ENCODE measurements at regions not wholly inside any gene's neighbourhood (a gene's known extent, or its start where the extent isn't known, plus 50 kb on each side); places are given as distances from the start of the nearest gene placed in this dataset.

DNA sequence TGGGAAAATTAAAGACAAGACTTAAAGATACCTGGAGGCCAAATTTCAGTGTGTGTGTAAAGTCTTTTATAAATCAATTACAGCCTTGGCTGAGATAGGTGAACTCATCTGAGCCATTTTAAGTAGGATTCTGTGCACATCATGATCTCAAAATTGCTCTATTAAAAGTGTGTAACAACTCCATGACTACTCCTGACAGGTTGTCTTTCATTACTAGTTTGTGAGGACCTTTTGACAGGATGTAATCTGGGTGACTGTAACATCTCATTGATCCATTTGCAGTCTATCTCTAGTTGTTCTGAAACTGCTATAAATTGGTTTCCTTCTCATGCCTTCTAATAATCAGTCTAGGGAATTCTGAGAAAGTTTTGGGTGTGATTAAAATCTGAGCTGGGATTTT is 753.3 kb downstream of the SLITRK5 start:
- in situ Hi-C loops (cut with HindIII; ENCODE audit: low sequenced_read_pairs), result no loop called here
- H3K4me3 ChIP-seq (ENCODE audit: low read depth, low read length), result no peak overlapping the region
- TF ChIP-seq CTCF (IDR thresholded peaks at IDR 0.05; ENCODE audit: low read depth, low read length), result no peak
- DNase-seq (ENCODE audit: low read depth, low spot score), result no peak

- no peak for TF ChIP-seq CTCF (IDR thresholded peaks at IDR 0.05; ENCODE audit: low read depth, low read length)
- DNase-seq (ENCODE audit: low read depth, low spot score), result no peak
- in situ Hi-C loops (cut with HindIII; ENCODE audit: low sequenced_read_pairs), result no loop called here
- H3K4me3 ChIP-seq (ENCODE audit: low read depth, low read length), result no peak overlapping the region
These were observed 755.5 kb downstream of the SLITRK5 start for GRCh38 chr13:88426661-88427060.

GRCh38 chr13:88429862-88430261 is 758.7 kb downstream of the SLITRK5 start:
- no peak for TF ChIP-seq CTCF (IDR thresholded peaks at IDR 0.05; ENCODE audit: low read depth, low read length)
- in situ Hi-C loops (cut with HindIII; ENCODE audit: low sequenced_read_pairs), result no loop called here
- H3K4me3 ChIP-seq (ENCODE audit: low read depth, low read length), result no peak overlapping the region
- DNase-seq (ENCODE audit: low read depth, low spot score), result no peak

DNA sequence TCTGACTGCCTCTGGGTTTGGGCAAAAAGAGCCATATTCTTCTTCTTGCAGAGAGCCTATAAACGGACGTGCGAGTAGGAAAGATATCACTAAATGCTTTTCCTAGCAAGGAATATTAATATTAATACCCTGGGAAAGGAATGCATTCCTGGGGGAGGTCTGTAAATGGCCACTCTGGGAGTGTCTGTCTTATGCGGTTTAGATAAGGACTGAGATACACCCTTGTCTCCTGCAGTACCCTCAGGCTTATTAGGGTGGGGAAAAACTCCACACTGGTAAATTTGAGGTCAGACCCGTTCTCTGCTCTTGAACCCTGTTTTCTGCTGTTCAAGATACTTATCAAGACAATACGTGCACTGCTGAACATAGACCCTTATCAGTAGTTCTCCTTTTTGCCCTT is 763.8 kb downstream of the SLITRK5 start:
- TF ChIP-seq CTCF (IDR thresholded peaks at IDR 0.05; ENCODE audit: low read depth, low read length), result no peak
- in situ Hi-C loops (cut with HindIII; ENCODE audit: low sequenced_read_pairs), result no loop called here
- no peak for DNase-seq (ENCODE audit: low read depth, low spot score)
- H3K4me3 ChIP-seq (ENCODE audit: low read depth, low read length), result no peak overlapping the region

- in situ Hi-C loops (cut with HindIII; ENCODE audit: low sequenced_read_pairs), result no loop called here
- TF ChIP-seq CTCF (IDR thresholded peaks at IDR 0.05; ENCODE audit: low read depth, low read length), result no peak
- H3K4me3 ChIP-seq (ENCODE audit: low read depth, low read length), result no peak overlapping the region
- DNase-seq (ENCODE audit: low read depth, low spot score), result no peak
These were observed 765.8 kb downstream of the SLITRK5 start for GRCh38 chr13:88436974-88437373.

- in situ Hi-C loops (cut with HindIII; ENCODE audit: low sequenced_read_pairs), result no loop called here
- no peak for TF ChIP-seq CTCF (IDR thresholded peaks at IDR 0.05; ENCODE audit: low read depth, low read length)
- DNase-seq (ENCODE audit: low read depth, low spot score), result no peak
- no peak overlapping the region for H3K4me3 ChIP-seq (ENCODE audit: low read depth, low read length)
These were observed 779.3 kb downstream of the SLITRK5 start for GRCh38 chr13:88450515-88450914.

DNA sequence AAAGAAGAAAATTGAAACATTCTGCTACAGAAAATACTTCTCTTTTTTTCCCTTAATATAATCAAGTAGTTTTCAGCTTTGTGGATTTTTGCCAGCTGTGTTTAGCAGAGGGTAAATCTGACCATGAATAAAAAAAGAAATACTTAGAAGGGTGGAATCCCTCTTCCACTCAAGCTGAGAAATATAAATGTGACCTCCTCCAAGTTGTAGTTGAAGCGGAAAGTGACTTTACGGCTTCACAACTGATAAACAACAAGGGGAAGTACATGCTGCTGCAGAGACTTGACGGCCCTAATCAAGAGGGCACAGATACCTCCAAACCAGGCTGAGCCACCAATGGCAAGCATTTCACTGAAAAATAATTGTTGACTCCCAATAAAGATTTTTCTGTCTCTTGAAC is 785.0 kb downstream of the SLITRK5 start:
- H3K4me3 ChIP-seq (ENCODE audit: low read depth, low read length), result no peak overlapping the region
- no peak for DNase-seq (ENCODE audit: low read depth, low spot score)
- in situ Hi-C loops (cut with HindIII; ENCODE audit: low sequenced_read_pairs), result no loop called here
- no peak for TF ChIP-seq CTCF (IDR thresholded peaks at IDR 0.05; ENCODE audit: low read depth, low read length)

Data from astrocyte of the spinal cord (primary cell).